Adrenal gland (tissue), 9 donors: ENCODE measurements at regions not wholly inside any gene's neighbourhood (a gene's known extent, or its start where the extent isn't known, plus 50 kb on each side); places are given as distances from the start of the nearest gene placed in this dataset.
A peak's percentile ranks its signal among the peaks of the same experiment; 100 is the strongest.
"Not testable (repeated sequence)": the region's sequence is repeated elsewhere in the genome, so short reads cannot be mapped to it uniquely, and the experiment has no call there.

Source experiments
- DNase-seq, 7 donors: peaks; one replicate each; pipeline ENCODE4 v3.0.0-alpha.2; 2019 to 2020
- H3K27ac ChIP-seq, 5 donors: fragments of 200-600 bp; sonication (generic) in 4 of 5; 1 replicate in 3 of 5; 2 replicates in 2 of 5; pipeline versions ENCODE4 v1.5.1 to v1.8.0; 2016 to 2020; ENCODE audit warnings: mild to moderate bottlenecking in 1 of 5
- H3K27me3 ChIP-seq: fragments of 200-600 bp; 2 replicates; pipeline ENCODE4 v1.8.0; 2021
- H3K36me3 ChIP-seq, 2 donors: fragments of 200-600 bp; replicated peaks in 1 of 2; 1 replicate in 1 of 2; 2 replicates in 1 of 2; pipeline versions ENCODE4 v1.5.1 to v1.8.0; 2018 to 2022
- H3K4me1 ChIP-seq, 2 donors: fragments of 200-600 bp; replicated peaks in 1 of 2; 1 replicate in 1 of 2; 2 replicates in 1 of 2; pipeline versions ENCODE4 v1.5.1 to v1.8.0; 2018 to 2021
- H3K4me3 ChIP-seq, 4 donors: fragments of 200-600 bp; sonication (generic) in 3 of 4; one replicate each; pipeline ENCODE4 v1.5.1; 2016 to 2018
- H3K9me3 ChIP-seq, 3 donors: fragments of 200-600 bp; sonication (generic) in 1 of 3; replicated peaks in 1 of 3; 1 replicate in 2 of 3; 2 replicates in 1 of 3; pipeline versions ENCODE4 v1.5.1 to v1.8.0; 2016 to 2021
- POLR2A ChIP-seq, 2 donors: fragments of 450-650 bp; IDR thresholded peaks; one replicate each; pipeline ENCODE4 v1.6.1; 2017; ENCODE audit warnings: antibody characterized with exemption in 2 of 2, mild to moderate bottlenecking in 2 of 2, moderate library complexity in 1 of 2
- WGBS, 4 donors: extraction: QIAGEN DNeasy Blood & Tissue Kit in 2 of 4; methylation state at CpG; one replicate each; pipeline versions ENCODE4 v1.1.5 to v1.1.7; 2013 to 2017; 5-methylcytosine and 5-hydroxymethylcytosine counted together
- intact Hi-C, 2 donors: fragments of 100-400 bp; cut with DNase I; formaldehyde crosslinking; loops; one replicate each; pipeline versions ENCODE4 v1.14.1 to v1.15.0; 2022 to 2023
- TF ChIP-seq, protein P1 (sequence below), 6 experiments: fragments of 450-650 bp in 4 of 6; fragments of 200-600 bp in 2 of 6; sonication (generic) in 1 of 6; IDR thresholded peaks; 1 replicate in 5 of 6; 2 replicates in 1 of 6; pipeline versions ENCODE4 v1.5.1 to v1.8.0; 2016 to 2021; ENCODE audit warnings: antibody characterized with exemption in 6 of 6, mild to moderate bottlenecking in 2 of 6, moderate library complexity in 1 of 6
- donor health status: healthy with polysubstance abuse.
- donor health status: Bipolar disorder and iron deficiency.
- donor health status: DM: yes; HTN: yes; CAD: no.
- donor health status: DM: no; HTN: no; CAD: no.
- donor health status: DM: no; HTN: no; CAD: no.

DNA sequence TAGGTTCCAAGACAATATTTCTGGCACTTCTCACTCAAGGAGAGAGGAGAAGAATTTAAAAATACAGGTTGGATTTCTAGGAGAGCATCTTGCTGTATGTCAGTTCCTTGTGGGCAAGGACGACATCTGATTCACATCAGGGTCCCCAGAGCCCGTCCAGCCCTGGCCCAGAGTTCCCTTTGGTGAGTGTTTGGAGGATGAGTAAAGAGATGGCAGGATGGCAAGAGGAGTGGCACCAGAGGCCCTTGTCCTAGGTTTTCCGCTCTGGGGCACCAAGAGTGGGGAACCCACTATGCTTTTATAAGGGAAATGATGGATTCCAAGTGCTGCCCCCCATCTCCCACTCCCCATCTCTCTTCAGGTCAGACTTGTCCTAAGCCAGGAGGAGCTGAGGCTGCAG, 181.8 kb downstream of the TBC1D2B start:
- DNase-seq = peak in 1 of 7 donors; percentile 7
- H3K9me3 ChIP-seq = no peaks in the 10 kb centered on the region
- no peak overlapping the region for H3K4me3 ChIP-seq
- no peaks in the 10 kb centered on the region for H3K27me3 ChIP-seq
- no peaks in the 10 kb centered on the region for H3K36me3 ChIP-seq
- TF ChIP-seq POLR2A (IDR thresholded peaks at IDR 0.05) = no peak
- TF ChIP-seq, protein P1, sequence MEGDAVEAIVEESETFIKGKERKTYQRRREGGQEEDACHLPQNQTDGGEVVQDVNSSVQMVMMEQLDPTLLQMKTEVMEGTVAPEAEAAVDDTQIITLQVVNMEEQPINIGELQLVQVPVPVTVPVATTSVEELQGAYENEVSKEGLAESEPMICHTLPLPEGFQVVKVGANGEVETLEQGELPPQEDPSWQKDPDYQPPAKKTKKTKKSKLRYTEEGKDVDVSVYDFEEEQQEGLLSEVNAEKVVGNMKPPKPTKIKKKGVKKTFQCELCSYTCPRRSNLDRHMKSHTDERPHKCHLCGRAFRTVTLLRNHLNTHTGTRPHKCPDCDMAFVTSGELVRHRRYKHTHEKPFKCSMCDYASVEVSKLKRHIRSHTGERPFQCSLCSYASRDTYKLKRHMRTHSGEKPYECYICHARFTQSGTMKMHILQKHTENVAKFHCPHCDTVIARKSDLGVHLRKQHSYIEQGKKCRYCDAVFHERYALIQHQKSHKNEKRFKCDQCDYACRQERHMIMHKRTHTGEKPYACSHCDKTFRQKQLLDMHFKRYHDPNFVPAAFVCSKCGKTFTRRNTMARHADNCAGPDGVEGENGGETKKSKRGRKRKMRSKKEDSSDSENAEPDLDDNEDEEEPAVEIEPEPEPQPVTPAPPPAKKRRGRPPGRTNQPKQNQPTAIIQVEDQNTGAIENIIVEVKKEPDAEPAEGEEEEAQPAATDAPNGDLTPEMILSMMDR (IDR thresholded peaks at IDR 0.05) = no peak
- intact Hi-C loops = no loop called here
- H3K27ac ChIP-seq = no peak overlapping the region
- 81 to 90% (median 87%) methylated on average over 3 of the region's 3 CpGs for WGBS, 4 donors
- no peaks in the 10 kb centered on the region for H3K4me1 ChIP-seq

DNA sequence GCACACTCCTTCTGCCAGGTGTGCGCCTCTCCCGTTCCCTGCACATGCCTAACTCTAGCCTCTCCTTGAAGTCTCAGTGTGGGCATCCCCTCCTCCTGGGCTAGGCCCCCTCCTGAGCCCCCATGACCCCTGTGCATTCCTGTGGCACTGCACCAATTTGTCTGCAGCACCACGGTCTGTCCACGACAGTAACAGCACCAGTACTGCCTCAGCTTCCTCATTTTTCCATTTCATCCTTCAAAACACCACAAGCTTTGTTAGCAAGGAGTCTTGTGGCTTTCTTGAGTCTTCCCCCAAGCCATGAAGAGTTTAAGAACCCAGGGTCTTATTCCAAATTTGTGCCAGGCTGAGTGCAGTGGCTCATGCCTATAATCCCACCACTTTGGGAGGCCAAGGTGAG, 182.4 kb downstream of the TBC1D2B start:
- DNase-seq, H3K27me3 ChIP-seq, intact Hi-C loops, H3K4me3 ChIP-seq, H3K36me3 ChIP-seq, H3K27ac ChIP-seq, H3K9me3 ChIP-seq, H3K4me1 ChIP-seq: not testable (repeated sequence)
- 65 to 79% (median 75%) methylated on average over 4 of the region's 4 CpGs for WGBS, 4 donors

DNA sequence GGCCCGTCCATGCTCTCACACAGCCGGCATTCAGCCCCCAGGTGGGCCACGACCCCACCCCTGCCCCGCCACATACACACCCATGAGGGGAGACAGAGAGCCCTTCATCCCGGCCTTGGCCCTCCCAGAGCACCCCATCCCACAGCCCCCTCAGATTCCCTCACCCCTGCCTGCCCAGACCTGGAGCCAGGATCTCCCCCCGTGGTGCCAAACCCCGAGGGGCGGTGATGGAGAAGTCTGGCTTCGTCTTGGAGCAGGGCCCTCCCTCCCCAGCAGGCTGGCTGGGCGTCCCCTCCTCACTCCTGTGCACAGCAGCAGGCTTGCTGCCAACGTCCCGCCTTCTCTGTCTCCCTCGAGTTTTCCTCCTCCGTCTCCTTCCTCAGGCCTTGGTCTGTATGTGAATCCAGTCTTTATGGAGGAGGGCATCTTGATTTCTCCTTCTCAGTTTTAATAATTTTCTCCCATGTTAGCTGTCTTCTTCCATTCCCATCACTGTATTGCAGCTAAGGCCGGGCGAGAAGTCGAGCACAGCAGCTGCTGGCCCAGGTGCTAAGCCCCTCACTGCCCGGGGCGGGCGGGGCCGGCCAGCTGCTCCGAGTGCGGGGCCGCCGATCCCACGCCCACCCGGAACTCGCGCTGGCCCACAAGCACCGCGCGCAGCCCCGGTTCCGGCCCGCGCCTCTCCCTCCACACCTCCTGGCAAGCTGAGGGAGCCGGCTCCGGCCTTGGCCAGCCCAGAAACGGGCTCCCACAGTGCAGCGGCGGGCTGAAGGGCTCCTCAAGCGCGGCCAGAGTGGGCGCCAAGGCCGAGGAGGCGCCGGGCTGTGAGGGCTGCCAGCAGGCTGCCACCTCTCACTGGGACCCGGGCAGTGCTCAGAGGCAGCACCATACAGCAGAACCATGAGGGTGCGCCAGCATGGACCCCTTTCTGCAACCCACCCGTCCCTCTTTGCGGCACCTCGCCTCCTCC, 183.6 kb downstream of the TBC1D2B start:
- WGBS, 4 donors = 72 to 82% (median 74%) methylated on average over 18 to 48 of the region's 52 CpGs

DNA sequence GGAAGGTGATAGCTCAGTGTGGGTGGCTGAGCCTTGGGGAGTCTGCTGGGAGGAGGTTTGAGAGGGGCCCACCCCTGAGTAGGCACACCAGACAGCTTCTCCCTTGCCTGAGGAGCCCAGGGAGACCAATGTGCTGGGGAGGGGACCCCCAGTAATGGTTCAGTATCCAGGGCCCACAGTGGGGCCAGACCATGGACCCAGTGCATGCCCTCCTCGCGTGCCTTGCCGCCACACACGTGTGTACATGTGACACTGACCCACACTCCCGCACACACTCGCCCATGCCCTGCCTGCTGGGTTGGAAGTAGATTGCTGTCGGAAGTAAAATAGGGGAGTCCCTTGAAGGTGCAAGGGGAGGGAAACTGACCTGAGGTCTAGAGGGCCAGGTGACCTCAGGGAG, 184.3 kb downstream of the TBC1D2B start:
- H3K4me1 ChIP-seq, DNase-seq, H3K36me3 ChIP-seq, H3K27ac ChIP-seq, H3K27me3 ChIP-seq, intact Hi-C loops, H3K4me3 ChIP-seq, H3K9me3 ChIP-seq: not testable (repeated sequence)
- 93 to 98% (median 96%) methylated on average over 7 of the region's 7 CpGs; no CpG with 5 or more reads in 1 of the 4 donors for WGBS, 4 donors

More for the DNA sequence above, 183.6 kb downstream of the TBC1D2B start:
- H3K27me3 ChIP-seq, H3K4me3 ChIP-seq, H3K27ac ChIP-seq, H3K36me3 ChIP-seq, H3K4me1 ChIP-seq, intact Hi-C loops, H3K9me3 ChIP-seq, DNase-seq: not testable (repeated sequence)

DNA sequence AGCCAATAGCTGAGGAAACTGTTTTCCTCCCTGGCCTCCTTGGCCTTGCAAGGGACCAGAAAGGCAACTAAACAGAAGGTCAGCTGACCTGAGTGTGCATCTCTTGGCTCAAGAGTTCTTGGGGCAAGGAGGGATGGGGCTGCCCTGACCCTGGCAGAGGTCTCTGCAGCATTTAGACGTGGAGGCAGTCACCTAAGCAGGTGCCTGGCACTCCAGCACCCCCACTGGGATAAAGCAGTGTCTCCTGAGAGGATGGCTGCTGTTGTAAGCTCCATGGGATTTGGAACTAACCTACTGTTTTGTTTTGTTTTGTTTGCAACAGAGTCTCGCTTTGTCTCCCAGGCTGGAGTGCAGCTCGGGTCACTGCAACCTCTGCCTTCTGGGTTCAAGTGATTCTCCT, 185.2 kb downstream of the TBC1D2B start:
- DNase-seq = no peak
- Histone ChIP-seq H3K4me3 (no peak overlapping the region), H3K27ac (no peak overlapping the region), H3K4me1 (no peaks in the 10 kb centered on the region), H3K27me3 (no peaks in the 10 kb centered on the region), H3K36me3 (no peaks in the 10 kb centered on the region), H3K9me3 (no peaks in the 10 kb centered on the region)
- intact Hi-C loops = no loop called here
- TF ChIP-seq, protein P1 (IDR thresholded peaks at IDR 0.05) = no peak
- TF ChIP-seq POLR2A (IDR thresholded peaks at IDR 0.05) = no peak
- 64 to 88% (median 83%) methylated on average over 2 to 3 of the region's 3 CpGs for WGBS, 4 donors

DNA sequence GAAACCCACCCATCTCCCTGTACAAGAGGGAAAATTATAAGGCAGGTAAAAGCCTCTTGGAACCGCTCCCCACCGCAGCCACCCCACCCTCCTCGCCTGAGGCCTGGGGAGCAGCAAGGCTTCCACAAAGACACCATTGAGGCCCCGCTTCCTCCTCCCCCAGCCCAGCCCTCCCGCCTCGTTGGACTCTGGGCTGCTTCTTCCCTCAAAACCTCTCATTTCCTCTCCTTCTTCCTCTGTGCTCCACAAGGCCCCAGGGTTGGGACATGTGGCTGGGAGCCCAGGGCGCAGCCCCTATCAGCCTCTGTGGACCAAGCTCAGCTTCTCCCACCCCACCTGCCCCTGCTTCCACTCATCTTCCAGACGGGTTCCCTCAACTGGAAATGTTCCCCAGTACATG, 185.6 kb downstream of the TBC1D2B start:
- intact Hi-C loops, DNase-seq, H3K27me3 ChIP-seq: not testable (repeated sequence)

DNA sequence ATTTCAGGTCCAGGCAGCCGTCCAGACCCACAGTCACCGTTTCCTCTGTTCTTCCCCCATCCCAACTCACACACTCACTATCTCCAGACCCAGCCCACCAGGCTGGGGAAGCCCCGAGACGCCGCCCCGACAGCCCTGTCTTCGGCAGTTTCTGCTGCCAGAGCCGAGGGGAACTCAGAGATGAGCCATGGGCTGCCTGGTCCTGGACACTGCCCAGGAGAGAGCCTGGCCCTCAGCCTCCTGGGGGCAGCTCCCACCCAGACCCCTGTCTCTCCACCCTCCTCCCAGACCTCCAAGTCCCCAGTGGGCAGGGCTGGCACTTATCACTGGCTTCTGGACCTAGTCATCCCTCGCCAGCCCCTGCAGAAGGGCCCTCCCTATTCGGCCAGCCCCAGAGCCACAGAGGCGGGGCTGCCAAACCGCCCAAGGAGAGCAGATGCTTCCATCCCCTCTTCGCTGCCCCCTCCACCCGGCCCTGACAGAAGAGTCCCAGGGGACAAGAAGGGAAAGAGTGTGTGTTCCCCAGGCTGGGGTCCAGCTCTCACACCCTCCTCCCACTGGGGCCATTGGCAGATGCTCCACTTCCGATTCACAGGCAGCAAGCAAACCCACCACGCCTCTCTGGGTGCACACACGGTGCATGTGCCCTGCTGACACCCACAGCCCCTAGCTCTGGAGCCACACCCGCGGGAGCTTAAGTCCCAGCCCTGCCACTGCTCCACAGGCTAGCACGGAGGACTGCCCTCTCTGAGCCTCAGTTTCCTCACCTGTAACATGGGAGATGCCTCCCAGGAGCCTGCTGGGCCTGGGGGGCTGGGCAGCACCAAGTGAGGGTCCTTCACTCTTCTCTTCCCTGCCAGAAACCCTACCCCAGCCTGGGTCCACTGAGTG, 186.4 kb downstream of the TBC1D2B start:
- intact Hi-C loops, H3K4me1 ChIP-seq, H3K4me3 ChIP-seq, H3K9me3 ChIP-seq, H3K27ac ChIP-seq, H3K36me3 ChIP-seq, H3K27me3 ChIP-seq: not testable (repeated sequence)
- peak in 1 of 7 donors; percentile 26 for DNase-seq
- 37 to 93% (median 45%) methylated on average over 5 to 18 of the region's 20 CpGs for WGBS, 4 donors

More for the DNA sequence above, 185.6 kb downstream of the TBC1D2B start:
- not testable (repeated sequence) for H3K4me3 ChIP-seq, H3K36me3 ChIP-seq, H3K9me3 ChIP-seq, H3K4me1 ChIP-seq, H3K27ac ChIP-seq
- WGBS, 4 donors = 66 to 75% (median 72%) methylated on average over 6 to 8 of the region's 8 CpGs

DNA sequence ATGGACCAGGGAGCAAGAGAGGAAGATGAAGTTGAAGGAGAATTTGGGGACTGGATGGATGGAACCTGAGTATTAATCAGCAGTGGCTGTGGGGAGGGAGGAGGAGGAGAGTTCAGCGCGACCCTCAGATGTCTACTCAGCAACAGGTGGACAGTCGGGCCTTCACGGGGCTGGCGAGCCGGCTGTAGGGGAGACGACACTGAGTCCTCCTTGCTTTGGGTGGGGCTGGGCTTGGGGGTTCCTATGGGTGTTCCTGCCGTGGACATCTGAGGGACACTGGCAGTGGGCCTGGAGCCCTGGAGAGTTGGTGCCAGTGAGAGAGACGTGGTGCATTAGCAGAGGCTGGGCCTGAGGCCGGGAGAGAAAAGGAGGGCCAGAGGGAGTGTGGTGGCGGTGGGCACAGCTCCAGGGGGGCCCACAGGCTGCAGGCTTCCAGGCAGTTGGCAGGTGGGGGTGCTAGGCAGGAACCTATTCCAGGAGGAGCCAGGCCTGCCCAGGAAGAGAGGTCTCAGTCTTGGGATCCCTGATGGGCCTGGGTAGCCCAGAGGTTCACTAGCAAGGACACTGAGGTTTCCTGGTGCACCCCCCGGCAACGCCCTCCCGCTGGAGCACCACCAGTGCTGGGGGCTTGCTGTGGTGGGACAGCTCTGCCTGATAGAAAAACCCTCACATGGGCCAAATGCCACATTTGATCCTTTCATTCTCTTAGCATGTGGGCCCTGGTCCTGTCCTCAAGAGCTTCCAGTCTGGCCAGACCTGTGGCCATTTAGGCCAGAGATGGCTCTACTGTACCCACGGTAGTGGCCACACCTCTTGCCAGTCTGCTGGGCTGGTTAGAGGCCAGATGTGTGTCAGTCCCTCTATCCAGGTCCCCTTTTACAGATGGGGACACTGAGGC, 187.4 kb downstream of the TBC1D2B start:
- H3K27ac ChIP-seq, H3K27me3 ChIP-seq, H3K36me3 ChIP-seq, DNase-seq, intact Hi-C loops, H3K4me1 ChIP-seq, H3K4me3 ChIP-seq, H3K9me3 ChIP-seq: not testable (repeated sequence)
- WGBS, 4 donors = 87 to 95% (median 92%) methylated on average over 11 to 15 of the region's 15 CpGs
